ENCODE measurements at regions not wholly inside any gene's neighbourhood (a gene's known extent, or its start where the extent isn't known, plus 50 kb on each side); places are given as distances from the start of the nearest gene placed in this dataset.
"Not testable (repeated sequence)": the region's sequence is repeated elsewhere in the genome, so short reads cannot be mapped to it uniquely, and the experiment has no call there.

GRCh38 chr10:46749470-46749869, 161.8 kb upstream of the PTPN20 start:
- DNase-seq = not testable (repeated sequence)

DNA sequence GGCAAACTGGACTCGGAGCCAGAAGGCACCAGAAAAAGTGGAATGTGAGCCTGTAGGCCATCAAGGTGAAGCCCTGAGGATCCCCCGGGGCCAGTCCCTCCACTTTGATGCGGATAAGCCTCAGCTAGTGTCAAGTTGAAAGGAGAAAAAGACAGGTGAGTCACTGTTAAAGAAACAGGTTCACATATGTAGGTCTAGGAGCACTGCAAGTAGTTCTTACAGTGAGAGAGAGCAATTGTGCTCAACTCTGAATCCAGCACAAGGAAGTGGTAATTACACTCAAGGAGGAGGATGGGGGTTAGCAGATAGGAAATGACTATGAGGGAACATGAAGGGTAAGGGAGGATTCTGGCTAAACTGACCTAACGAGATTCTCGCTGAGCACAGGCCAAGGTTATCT, 157.5 kb upstream of the PTPN20 start:
- DNase-seq = not testable (repeated sequence)

- not testable (repeated sequence) for DNase-seq
These were observed 149.8 kb upstream of the PTPN20 start for GRCh38 chr10:46761471-46761870.

GRCh38 chr10:46768515-46769291, 142.5 kb upstream of the PTPN20 start:
- DNase-seq = not testable (repeated sequence)

DNA sequence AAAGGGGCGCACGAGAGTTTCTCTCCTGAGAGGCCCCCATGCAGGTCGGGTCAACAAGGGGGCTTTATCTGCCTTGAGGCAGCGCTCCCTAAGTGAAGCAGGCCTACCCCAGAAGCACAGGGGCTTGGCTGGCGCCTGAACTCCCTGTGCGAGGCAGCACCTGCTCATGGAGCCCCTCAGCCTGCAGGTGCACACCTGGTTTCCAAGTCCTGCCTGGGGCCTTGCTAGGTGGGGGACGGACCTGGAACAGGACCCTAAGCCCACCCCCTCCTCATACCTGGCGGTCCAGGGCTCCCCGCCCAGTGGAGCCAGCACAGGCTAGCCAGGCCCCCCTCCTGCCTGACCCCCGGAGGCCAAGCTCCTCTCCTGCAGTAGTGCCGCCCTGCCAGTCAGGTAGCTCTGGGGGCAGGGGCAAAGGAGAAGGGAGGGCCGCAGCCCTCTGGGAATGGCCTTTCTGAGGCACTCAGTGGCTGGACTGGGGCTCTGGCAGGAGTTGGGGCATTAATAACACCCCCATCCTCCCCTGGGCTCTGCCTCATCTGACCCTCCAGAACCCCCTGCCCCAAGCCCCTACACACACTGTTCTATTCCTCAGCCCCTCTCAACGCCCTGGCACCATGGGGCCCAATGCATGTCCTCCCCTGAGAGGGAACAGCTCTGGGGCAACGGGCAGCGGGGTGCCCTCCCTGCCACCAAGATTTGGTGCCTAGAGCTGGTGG, 137.9 kb upstream of the PTPN20 start:
- DNase-seq = not testable (repeated sequence)

GRCh38 chr10:46773897-46774236, 137.4 kb upstream of the PTPN20 start:
- DNase-seq = not testable (repeated sequence)

- DNase-seq = not testable (repeated sequence)
These were observed 136.9 kb upstream of the PTPN20 start for GRCh38 chr10:46774366-46774765.

DNA sequence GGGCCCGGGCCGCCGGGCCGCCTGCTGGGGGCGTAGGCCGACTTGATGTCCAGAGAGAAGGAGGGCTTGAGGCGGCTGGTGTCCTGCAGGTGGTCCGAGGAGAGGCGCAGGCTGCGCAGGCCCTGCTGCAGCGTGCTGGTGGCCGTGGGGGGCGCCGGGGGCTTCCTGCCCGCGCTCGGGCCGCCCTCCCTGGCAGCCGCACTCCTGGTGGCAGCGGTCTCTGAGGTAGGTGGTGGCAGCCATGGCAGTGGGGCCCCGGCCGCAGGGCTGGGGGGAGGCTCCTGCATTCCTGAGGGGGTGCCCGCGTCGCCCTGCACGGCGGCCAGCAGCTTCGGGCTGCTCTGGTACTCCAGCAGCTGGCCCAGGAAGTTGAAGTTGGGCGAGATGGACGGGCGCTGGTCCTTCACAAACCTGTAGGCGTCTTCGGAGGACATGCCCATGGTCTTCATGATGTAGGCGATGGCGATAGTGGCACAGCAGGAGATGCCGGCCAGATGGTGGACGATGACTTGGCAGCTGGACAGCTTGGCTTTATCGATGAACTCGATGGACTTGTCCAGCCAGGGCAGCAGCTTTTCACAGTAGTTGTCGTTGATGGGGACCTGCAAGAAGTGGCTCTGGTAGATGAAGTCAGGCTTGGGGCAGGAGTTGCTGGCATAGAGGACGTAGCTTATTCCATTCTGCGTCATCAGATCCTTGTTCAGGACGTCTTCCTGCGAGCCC, 136.1 kb upstream of the PTPN20 start:
- not testable (repeated sequence) for DNase-seq

DNA sequence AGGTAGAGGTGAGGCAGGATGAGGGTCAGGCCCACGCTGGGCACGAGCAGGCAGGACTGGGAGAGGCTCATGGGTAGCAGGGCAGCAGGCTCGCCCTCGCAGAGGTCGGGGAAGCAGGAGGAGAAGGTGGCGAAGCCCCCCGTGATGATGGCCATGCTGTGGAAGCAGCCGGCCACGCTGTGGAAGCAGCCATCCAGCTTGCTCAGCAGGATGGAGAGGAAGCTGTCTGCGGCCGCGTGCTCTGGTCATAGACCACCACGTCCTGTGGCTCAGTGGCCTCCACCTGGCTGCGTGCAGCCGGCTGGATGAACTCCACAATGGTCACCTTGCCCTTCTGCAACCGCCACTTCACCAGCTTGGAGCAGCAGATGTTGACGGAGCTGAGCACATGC, 135.6 kb upstream of the PTPN20 start:
- not testable (repeated sequence) for DNase-seq

DNA sequence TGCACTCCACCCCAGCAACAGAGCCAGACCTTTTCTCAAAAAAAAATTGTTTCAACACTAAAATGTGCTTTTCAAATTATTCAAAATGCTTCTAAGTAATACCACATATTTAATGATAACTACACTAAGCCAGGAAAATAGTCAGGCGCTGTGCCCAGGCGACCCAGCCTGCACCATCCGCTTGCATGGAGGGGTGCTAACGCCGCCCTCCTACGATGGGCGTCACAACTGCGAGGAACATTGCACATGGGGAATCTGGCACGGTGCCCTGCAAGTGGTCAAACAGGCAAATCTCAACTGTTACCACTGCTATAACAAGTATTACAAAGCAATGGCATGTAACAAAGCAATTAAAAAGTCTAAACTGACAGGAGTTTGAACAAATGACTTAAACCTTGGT, 131.7 kb upstream of the PTPN20 start:
- DNase-seq = not testable (repeated sequence)

DNA sequence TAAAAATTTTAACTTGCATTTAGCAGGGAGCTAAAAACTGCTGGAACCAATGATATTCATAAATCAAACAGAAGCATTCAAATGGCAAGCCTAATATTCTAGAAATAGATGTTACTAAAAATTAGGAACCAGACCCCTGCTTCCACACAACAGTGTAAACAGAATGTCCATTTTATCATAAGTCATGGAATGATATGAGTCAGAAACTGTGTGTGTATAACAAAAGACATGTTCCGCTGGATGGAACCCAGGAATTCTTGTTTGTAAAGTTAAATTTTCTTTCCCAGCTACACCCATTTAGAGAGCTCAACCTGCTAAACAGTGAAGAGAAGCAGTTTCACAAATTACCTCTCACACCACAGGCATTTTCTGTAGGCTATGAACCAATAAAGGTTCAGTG, 131.1 kb upstream of the PTPN20 start:
- not testable (repeated sequence) for DNase-seq

DNA sequence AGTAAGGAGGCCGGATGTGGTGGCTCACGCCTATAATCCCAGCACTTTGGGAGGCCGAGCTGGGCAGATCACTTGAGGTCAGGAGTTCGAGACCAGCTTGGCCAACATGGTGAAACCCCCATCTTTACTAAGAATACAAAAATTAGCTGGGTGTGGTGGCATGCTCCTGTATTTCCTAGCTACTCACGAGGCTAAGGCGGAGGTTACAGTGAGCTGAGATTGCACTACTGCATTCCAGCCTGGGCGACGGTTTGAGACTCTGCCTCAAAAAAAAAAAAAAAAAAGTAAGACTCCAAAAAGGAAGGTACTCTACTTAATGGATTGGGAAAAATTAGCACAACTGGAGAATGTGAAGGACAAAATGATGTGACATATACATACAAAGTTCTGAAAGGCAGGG, 130.2 kb upstream of the PTPN20 start:
- not testable (repeated sequence) for DNase-seq

GRCh38 chr10:46782001-46782874, 129.0 kb upstream of the PTPN20 start:
- DNase-seq = not testable (repeated sequence)

- DNase-seq = not testable (repeated sequence)
These were observed 126.6 kb upstream of the PTPN20 start for GRCh38 chr10:46784665-46785064.

DNA sequence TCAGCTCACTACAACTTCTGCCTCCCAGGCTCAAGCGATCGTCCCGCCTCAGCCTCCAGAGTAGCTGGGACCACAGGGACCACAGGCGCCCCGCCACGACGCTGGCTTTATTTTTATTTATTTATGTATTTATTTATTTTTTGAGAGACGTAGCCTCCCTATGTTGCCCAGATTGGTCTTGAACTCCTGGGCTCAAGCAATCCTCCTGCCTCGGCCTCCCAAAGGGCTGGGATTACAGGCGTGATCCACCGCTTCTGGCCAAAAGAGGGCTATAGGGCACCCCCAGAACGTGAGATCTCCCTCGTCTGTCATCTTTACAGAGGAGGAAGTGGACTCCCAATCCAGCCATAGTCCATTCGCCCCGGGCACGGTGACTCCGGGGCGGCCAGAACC, 125.1 kb upstream of the PTPN20 start:
- not testable (repeated sequence) for DNase-seq

GRCh38 chr10:46786518-46787320, 124.5 kb upstream of the PTPN20 start:
- peak; percentile 7 for DNase-seq

DNA sequence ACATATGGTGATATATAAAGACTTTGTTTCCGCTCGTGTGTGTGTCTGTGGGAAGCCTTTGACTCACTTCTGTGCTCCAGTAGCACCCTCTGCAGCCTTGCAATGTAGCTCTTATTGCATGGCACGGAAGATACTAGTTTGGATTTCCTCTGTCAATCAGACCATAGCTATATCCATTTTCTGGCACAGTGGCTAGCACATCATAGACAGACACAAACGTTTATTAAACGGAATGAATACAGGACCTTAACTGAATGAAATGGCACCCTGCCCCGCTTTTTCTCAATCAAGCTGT, 124.0 kb upstream of the PTPN20 start:
- no peak for DNase-seq

GRCh38 chr10:46792657-46793357, 118.4 kb upstream of the PTPN20 start:
- DNase-seq = not testable (repeated sequence)

DNA sequence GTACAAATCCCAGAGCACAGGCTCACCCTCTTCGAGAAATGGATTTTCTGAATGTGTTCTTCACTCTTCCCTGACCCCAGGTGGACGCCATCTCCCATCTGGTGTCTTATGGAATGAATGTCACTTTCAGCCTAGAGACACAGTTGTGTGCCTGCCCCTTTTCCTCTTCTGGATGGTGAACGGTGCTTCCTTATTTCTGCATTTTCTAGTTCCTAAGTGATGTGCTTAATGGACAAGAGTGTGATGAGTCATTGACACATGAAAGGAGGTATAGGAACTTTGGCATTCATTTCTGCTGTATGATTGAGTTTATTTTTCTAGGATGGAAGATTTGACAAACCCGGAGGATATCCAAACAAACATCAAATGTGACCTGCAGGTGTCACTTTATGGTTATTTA, 114.9 kb upstream of the PTPN20 start:
- not testable (repeated sequence) for DNase-seq

GRCh38 chr10:46802010-46802409, 109.2 kb upstream of the PTPN20 start:
- not testable (repeated sequence) for DNase-seq

- DNase-seq = not testable (repeated sequence)
These were observed 108.1 kb upstream of the PTPN20 start for GRCh38 chr10:46803082-46803481.

Measured in activated T-cell treated with anti-CD3 and anti-CD28 coated beads for 4 hours (primary cell).